Gastrocnemius medialis (tissue), 4 donors: ENCODE measurements at regions not wholly inside any gene's neighbourhood (a gene's known extent, or its start where the extent isn't known, plus 50 kb on each side); places are given as distances from the start of the nearest gene placed in this dataset.

ENCODE experiments used
- CTCF ChIP-seq, 5 experiments: fragments of 450-650 bp in 3 of 5; fragments of 200-600 bp in 2 of 5; sonication (generic) in 2 of 5; IDR thresholded peaks in 4 of 5; conservative IDR thresholded peaks in 1 of 5; 1 replicate in 4 of 5; 2 replicates in 1 of 5; pipeline ENCODE4 v1.5.1; 2016 to 2019; ENCODE audit warnings: antibody characterized with exemption in 5 of 5, mild to moderate bottlenecking in 3 of 5, moderate library complexity in 3 of 5
- POLR2A ChIP-seq, 2 donors: fragments of 450-650 bp; IDR thresholded peaks; one replicate each; pipeline ENCODE4 v1.6.1; 2017; ENCODE audit warnings: antibody characterized with exemption in 2 of 2, mild to moderate bottlenecking in 2 of 2, moderate library complexity in 2 of 2

- TF ChIP-seq CTCF (IDR thresholded peaks at IDR 0.05 in 4 of 5, conservative IDR thresholded peaks at IDR 0.05 in 1 of 5) (no peak), POLR2A (IDR thresholded peaks at IDR 0.05) (no peak)
Measured at GRCh38 chr2:82494739-82495138, 1964.3 kb downstream of the SUCLG1 start.
